BLaER1 (cell line): ENCODE measurements at regions not wholly inside any gene's neighbourhood (a gene's known extent, or its start where the extent isn't known, plus 50 kb on each side); places are given as distances from the start of the nearest gene placed in this dataset.

Experiments used
- H3K27ac ChIP-seq: shearing (Covaris generic); formaldehyde crosslinking; 2 replicates; pipeline ENCODE4 v1.8.1; 2022
- H3K27me3 ChIP-seq: shearing (Covaris generic); formaldehyde crosslinking; 2 replicates; pipeline ENCODE4 v1.8.1; 2022
- H3K36me3 ChIP-seq: shearing (Covaris generic); formaldehyde crosslinking; 2 replicates; pipeline ENCODE4 v1.8.1; 2022
- H3K4me1 ChIP-seq: shearing (Covaris generic); formaldehyde crosslinking; 2 replicates; pipeline ENCODE4 v1.8.1; 2022
- H3K4me2 ChIP-seq: shearing (Covaris generic); formaldehyde crosslinking; 2 replicates; pipeline ENCODE4 v1.8.1; 2022
- H3K4me3 ChIP-seq: shearing (Covaris generic); formaldehyde crosslinking; 2 replicates; pipeline ENCODE4 v1.8.1; 2022
- H3K9ac ChIP-seq: shearing (Covaris generic); formaldehyde crosslinking; 2 replicates; pipeline ENCODE4 v1.8.1; 2022
- H3K9me3 ChIP-seq: shearing (Covaris generic); formaldehyde crosslinking; 2 replicates; pipeline ENCODE4 v1.8.1; 2022
- H4K20me1 ChIP-seq: shearing (Covaris generic); formaldehyde crosslinking; 2 replicates; pipeline ENCODE4 v1.8.1; 2022
- Cebpa-rat ChIP-seq: shearing (Covaris generic); IDR thresholded peaks from 2 replicates; pipeline ENCODE4 v1.8.1; 2022

DNA sequence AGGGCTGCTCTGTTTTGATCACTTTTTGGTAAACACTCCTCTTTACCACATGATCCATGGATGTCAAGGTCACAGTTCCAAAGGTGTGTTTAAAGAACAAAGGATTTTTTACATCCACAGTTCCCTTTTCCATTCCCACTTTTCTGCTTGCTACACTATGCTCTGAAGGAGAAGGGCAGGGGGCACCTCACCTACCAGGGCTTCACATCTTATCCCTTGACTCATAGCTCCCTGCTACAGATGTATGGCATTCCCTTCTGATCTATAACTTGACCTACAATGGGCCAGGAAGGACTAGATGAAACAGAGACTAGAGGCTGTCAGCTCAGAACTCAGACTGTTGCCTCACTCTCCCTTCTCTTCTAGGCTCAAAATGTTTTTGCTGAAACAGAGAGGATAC, 233.1 kb upstream of the RPS6KA3 start:
- Histone ChIP-seq H3K4me3 (no peak overlapping the region), H3K36me3 (no peaks in the 10 kb centered on the region), H3K9ac (no peak overlapping the region), H3K27ac (no peak overlapping the region), H3K4me1 (no peaks in the 10 kb centered on the region), H3K9me3 (no peaks in the 10 kb centered on the region), H3K4me2 (no peak overlapping the region), H3K27me3 (no peaks in the 10 kb centered on the region), H4K20me1 (no peaks in the 10 kb centered on the region)
- no peak for TF ChIP-seq Cebpa-rat

DNA sequence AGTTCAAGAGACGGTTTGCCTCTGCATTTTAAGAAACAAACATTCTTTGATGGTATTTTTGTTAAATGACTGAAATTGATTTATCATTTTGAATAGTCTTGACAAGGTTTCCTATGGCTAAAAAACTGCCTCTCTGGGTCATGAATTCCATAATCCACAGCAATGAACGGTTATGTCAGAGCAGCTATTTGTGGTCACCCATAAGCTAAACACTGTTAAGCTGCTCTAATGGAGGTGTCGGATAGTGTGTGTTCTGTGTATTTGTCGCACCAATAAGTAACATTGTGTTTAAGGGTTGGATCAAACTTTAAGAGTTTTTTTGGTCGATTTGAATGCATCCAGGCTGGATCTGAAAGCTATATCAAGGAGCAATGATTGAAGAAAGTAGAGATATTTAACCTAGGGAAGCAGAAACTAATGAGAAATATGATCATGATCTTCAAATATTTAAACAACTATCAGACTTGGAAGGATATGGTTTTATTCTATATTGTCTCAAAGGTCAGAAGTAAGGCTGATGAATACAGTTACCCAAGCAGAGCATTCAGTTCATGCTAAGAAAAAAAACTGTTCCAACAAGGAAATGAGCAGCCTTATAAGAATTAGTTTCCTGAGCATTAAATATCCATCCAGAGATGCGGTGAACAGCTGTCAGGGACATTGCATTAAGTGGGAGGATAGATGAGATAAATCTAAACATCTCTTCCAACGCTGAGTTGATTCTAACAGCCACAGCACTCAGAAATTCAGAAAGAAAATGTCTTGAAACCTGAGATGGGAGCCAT, 232.3 kb upstream of the RPS6KA3 start:
- Histone ChIP-seq H3K4me2 (no peak overlapping the region), H3K27ac (no peak overlapping the region), H4K20me1 (no peaks in the 10 kb centered on the region), H3K9ac (no peak overlapping the region), H3K9me3 (no peaks in the 10 kb centered on the region), H3K27me3 (no peaks in the 10 kb centered on the region), H3K4me3 (no peak overlapping the region), H3K4me1 (no peaks in the 10 kb centered on the region), H3K36me3 (no peaks in the 10 kb centered on the region)
- TF ChIP-seq Cebpa-rat = no peak

GRCh38 chrX:20495575-20495974, 228.9 kb upstream of the RPS6KA3 start:
- Histone ChIP-seq H4K20me1 (no peaks in the 10 kb centered on the region), H3K36me3 (no peaks in the 10 kb centered on the region), H3K4me1 (no peaks in the 10 kb centered on the region), H3K27me3 (no peaks in the 10 kb centered on the region), H3K4me2 (no peak overlapping the region), H3K4me3 (no peak overlapping the region), H3K9ac (no peak overlapping the region), H3K27ac (no peak overlapping the region), H3K9me3 (no peaks in the 10 kb centered on the region)
- no peak for TF ChIP-seq Cebpa-rat

GRCh38 chrX:20488473-20488872, 221.8 kb upstream of the RPS6KA3 start:
- Histone ChIP-seq H3K27ac (no peak overlapping the region), H3K4me3 (no peak overlapping the region)
- TF ChIP-seq Cebpa-rat = no peak

GRCh38 chrX:20487227-20487626, 220.5 kb upstream of the RPS6KA3 start:
- Histone ChIP-seq H3K27me3 (no peaks in the 10 kb centered on the region), H3K36me3 (no peaks in the 10 kb centered on the region), H3K4me3 (no peak overlapping the region), H3K9me3 (no peaks in the 10 kb centered on the region), H3K9ac (no peak overlapping the region), H3K4me2 (no peak overlapping the region), H4K20me1 (no peaks in the 10 kb centered on the region), H3K4me1 (no peaks in the 10 kb centered on the region), H3K27ac (no peak overlapping the region)
- no peak for TF ChIP-seq Cebpa-rat

More at GRCh38 chrX:20488473-20488872, 221.8 kb upstream of the RPS6KA3 start:
- no peaks in the 10 kb centered on the region for H3K27me3 ChIP-seq
- H4K20me1 ChIP-seq = no peaks in the 10 kb centered on the region
- H3K9me3 ChIP-seq = no peaks in the 10 kb centered on the region
- no peaks in the 10 kb centered on the region for H3K36me3 ChIP-seq
- H3K9ac ChIP-seq = no peak overlapping the region
- H3K4me2 ChIP-seq = no peak overlapping the region
- no peaks in the 10 kb centered on the region for H3K4me1 ChIP-seq

DNA sequence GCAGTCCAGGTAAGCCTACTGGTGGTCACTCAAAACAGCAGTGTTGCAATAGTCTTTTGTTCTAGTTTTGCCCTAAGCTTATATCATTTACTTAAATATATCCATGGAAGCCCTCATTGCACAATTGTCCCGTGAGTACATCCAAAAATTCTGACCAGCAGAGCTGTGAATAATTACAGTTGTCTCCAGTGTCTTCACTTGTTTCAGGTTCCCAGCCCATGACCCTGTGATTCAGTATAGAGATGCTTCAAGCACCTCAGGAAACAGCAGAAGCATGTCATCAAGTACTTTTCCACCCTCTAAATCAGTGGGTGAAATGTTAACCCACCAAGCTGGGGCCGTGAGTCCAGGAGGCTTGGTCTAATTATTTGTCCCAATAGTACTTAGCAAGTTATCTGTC, 214.9 kb upstream of the RPS6KA3 start:
- Histone ChIP-seq H4K20me1 (no peaks in the 10 kb centered on the region), H3K27ac (no peak overlapping the region), H3K4me1 (no peaks in the 10 kb centered on the region), H3K27me3 (no peaks in the 10 kb centered on the region), H3K4me3 (no peak overlapping the region), H3K36me3 (no peaks in the 10 kb centered on the region), H3K9me3 (no peaks in the 10 kb centered on the region), H3K4me2 (no peak overlapping the region), H3K9ac (no peak overlapping the region)
- no peak for TF ChIP-seq Cebpa-rat

- no peaks in the 10 kb centered on the region for H3K27me3 ChIP-seq
- no peaks in the 10 kb centered on the region for H3K9me3 ChIP-seq
- no peaks in the 10 kb centered on the region for H3K4me1 ChIP-seq
- H3K36me3 ChIP-seq = no peaks in the 10 kb centered on the region
- no peaks in the 10 kb centered on the region for H4K20me1 ChIP-seq
- TF ChIP-seq Cebpa-rat = no peak
- H3K9ac ChIP-seq = no peak overlapping the region
- no peak overlapping the region for H3K27ac ChIP-seq
- H3K4me3 ChIP-seq = no peak overlapping the region
- no peak overlapping the region for H3K4me2 ChIP-seq
These were observed 213.2 kb upstream of the RPS6KA3 start for GRCh38 chrX:20479896-20480295.

GRCh38 chrX:20479048-20479447, 212.3 kb upstream of the RPS6KA3 start:
- Histone ChIP-seq H3K4me1 (no peaks in the 10 kb centered on the region), H3K4me3 (no peak overlapping the region), H3K4me2 (no peak overlapping the region), H3K27me3 (no peaks in the 10 kb centered on the region), H3K9me3 (no peaks in the 10 kb centered on the region), H4K20me1 (no peaks in the 10 kb centered on the region), H3K36me3 (no peaks in the 10 kb centered on the region), H3K9ac (no peak overlapping the region), H3K27ac (no peak overlapping the region)
- TF ChIP-seq Cebpa-rat = no peak

GRCh38 chrX:20477836-20478524, 211.3 kb upstream of the RPS6KA3 start:
- no peaks in the 10 kb centered on the region for H4K20me1 ChIP-seq
- TF ChIP-seq Cebpa-rat = no peak
- no peak overlapping the region for H3K4me2 ChIP-seq
- no peak overlapping the region for H3K9ac ChIP-seq
- H3K4me1 ChIP-seq = no peaks in the 10 kb centered on the region
- no peaks in the 10 kb centered on the region for H3K27me3 ChIP-seq
- no peaks in the 10 kb centered on the region for H3K36me3 ChIP-seq
- H3K9me3 ChIP-seq = no peaks in the 10 kb centered on the region
- H3K4me3 ChIP-seq = no peak overlapping the region
- no peak overlapping the region for H3K27ac ChIP-seq

DNA sequence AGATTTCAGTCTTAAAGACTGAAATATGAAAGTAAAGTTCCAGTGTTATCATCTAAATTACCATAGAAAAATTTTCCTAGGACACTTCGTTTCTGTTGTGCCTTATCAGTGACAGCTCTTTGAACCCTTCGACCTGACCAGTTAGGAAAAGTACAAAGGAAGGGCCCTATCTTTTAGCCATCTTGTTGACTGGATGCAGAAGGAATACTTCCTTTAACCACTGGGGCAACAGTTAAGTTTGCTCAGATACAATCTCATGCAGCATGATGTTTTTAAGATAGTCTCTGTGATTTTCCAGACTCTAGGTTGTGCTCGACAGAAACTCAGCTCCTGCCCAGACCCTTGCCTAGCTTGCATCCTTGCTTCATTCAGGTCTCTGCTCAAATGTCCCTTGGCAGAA, 210.5 kb upstream of the RPS6KA3 start:
- no peak for TF ChIP-seq Cebpa-rat
- Histone ChIP-seq H3K36me3 (no peaks in the 10 kb centered on the region), H3K4me1 (no peaks in the 10 kb centered on the region), H4K20me1 (no peaks in the 10 kb centered on the region), H3K27ac (no peak overlapping the region), H3K4me3 (no peak overlapping the region), H3K4me2 (no peak overlapping the region), H3K9ac (no peak overlapping the region), H3K9me3 (no peaks in the 10 kb centered on the region), H3K27me3 (no peaks in the 10 kb centered on the region)
